ENCODE measurements at regions not wholly inside any gene's neighbourhood (a gene's known extent, or its start where the extent isn't known, plus 50 kb on each side); places are given as distances from the start of the nearest gene placed in this dataset.

GRCh38 chr16:59701963-59702930 is 968.1 kb upstream of the GOT2 start (continued):
- TF ChIP-seq ZNF462 (CRISPR knock-in tag; IDR thresholded peaks at IDR 0.05) = no peak
- no peak for TF ChIP-seq CTCF (conservative IDR thresholded peaks at IDR 0.05; ENCODE audit: low read depth in 2 of 2)
- TF ChIP-seq ZNF114 (CRISPR knock-in tag; IDR thresholded peaks at IDR 0.05) = no peak
- no peak for TF ChIP-seq EZH2 (IDR thresholded peaks at IDR 0.05; ENCODE audit: low read depth, unreplicated experiment)

GRCh38 chr16:59699786-59700185 is 965.7 kb upstream of the GOT2 start:
- Histone ChIP-seq H3K4me3 (no peak overlapping the region), H3K36me3 (ENCODE audit: insufficient read depth) (no peaks in the 10 kb centered on the region), H3F3A (replicated peaks; ENCODE audit: low read depth) (no peaks in the 10 kb centered on the region), H3K4me1 (ENCODE audit: insufficient read depth) (no peaks in the 10 kb centered on the region), H3K27ac (ENCODE audit: low read depth) (no peak overlapping the region), H4K20me1 (replicated peaks; ENCODE audit: insufficient read depth) (no peaks in the 10 kb centered on the region), H3K4me2 (no peak overlapping the region), H3K27me3 (ENCODE audit: insufficient read depth) (no peaks in the 10 kb centered on the region), H3K9me2 (ENCODE audit: insufficient read depth) (0 out of 2 replicates have a peak, but pooled peaks cover 4% of the 10 kb centered on the region), H2AFZ (no peak overlapping the region), H3K79me2 (replicated peaks; ENCODE audit: insufficient read depth) (no peaks in the 10 kb centered on the region)
- H3K36me3 Mint-ChIP-seq (ENCODE audit: low read depth) = peaks cover 4% of the 10 kb centered on the region; the same call in 1 of the 3 replicates
- ATAC-seq (no peak), DNase-seq (ENCODE audit: low spot score) (no peak)
- no peaks in the 10 kb centered on the region for H3K4me1 Mint-ChIP-seq
- H3K27ac Mint-ChIP-seq = no peak overlapping the region
- H3K4me3 Mint-ChIP-seq = no peak overlapping the region
- no peaks in the 10 kb centered on the region for H3K27me3 Mint-ChIP-seq (ENCODE audit: insufficient read depth, low read depth, poor library complexity)
- peaks cover 4% of the 10 kb centered on the region; the same call in 2 of the 3 replicates for H3K9me3 Mint-ChIP-seq
- no peak for TF ChIP-seq POLR2AphosphoS5 (IDR thresholded peaks at IDR 0.05; ENCODE audit: low read depth)
- TF ChIP-seq STAT1 (IDR thresholded peaks at IDR 0.05; ENCODE audit: unreplicated experiment) = no peak
- no peak for TF ChIP-seq EZH2phosphoT487 (IDR thresholded peaks at IDR 0.05; ENCODE audit: unreplicated experiment)
